Vagina (tissue), 2 donors: ENCODE measurements at regions not wholly inside any gene's neighbourhood (a gene's known extent, or its start where the extent isn't known, plus 50 kb on each side); places are given as distances from the start of the nearest gene placed in this dataset.

Source experiments
- POLR2A ChIP-seq, 2 donors: fragments of 450-650 bp; IDR thresholded peaks; one replicate each; pipeline ENCODE4 v1.6.1; 2017; ENCODE audit warnings: antibody characterized with exemption in 2 of 2, mild to moderate bottlenecking in 2 of 2, moderate library complexity in 2 of 2
- POLR2AphosphoS5 ChIP-seq, 2 donors: sonication (generic); formaldehyde crosslinking; IDR thresholded peaks; one replicate each; pipeline ENCODE4 v1.9.0; 2017; ENCODE audit warnings: antibody characterized with exemption in 2 of 2, mild to moderate bottlenecking in 2 of 2, low read depth in 1 of 2; ENCODE audit not compliant: insufficient read depth in 1 of 2
- TF ChIP-seq, protein P1 (sequence below), 3 experiments: fragments of 450-650 bp in 2 of 3; fragments of 200-600 bp in 1 of 3; sonication (generic) in 1 of 3; IDR thresholded peaks; one replicate each; pipeline ENCODE4 v1.5.1; 2017 to 2019; ENCODE audit warnings: antibody characterized with exemption in 3 of 3, mild to moderate bottlenecking in 2 of 3, moderate library complexity in 2 of 3

DNA sequence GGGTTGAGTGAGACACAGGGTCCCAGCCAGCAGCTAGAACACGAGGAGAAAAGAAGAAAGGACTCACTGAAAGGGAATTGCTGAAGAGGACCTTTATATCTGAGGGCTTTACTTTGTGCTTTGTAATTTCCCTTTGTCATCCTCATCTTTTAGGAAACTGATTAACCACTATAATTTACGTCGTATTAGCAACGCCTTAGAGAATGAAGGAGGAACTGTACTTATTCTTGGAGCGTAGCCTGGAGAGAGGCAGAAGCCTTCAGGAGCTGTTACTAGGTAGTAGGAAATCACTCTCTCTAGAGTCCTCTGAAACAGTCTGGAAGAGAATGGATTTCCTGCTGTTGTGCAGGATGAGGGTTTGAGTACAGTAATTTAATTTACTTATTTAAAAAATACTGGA is 101.0 kb upstream of the STEAP1B start:
- TF ChIP-seq, protein P1, sequence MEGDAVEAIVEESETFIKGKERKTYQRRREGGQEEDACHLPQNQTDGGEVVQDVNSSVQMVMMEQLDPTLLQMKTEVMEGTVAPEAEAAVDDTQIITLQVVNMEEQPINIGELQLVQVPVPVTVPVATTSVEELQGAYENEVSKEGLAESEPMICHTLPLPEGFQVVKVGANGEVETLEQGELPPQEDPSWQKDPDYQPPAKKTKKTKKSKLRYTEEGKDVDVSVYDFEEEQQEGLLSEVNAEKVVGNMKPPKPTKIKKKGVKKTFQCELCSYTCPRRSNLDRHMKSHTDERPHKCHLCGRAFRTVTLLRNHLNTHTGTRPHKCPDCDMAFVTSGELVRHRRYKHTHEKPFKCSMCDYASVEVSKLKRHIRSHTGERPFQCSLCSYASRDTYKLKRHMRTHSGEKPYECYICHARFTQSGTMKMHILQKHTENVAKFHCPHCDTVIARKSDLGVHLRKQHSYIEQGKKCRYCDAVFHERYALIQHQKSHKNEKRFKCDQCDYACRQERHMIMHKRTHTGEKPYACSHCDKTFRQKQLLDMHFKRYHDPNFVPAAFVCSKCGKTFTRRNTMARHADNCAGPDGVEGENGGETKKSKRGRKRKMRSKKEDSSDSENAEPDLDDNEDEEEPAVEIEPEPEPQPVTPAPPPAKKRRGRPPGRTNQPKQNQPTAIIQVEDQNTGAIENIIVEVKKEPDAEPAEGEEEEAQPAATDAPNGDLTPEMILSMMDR (IDR thresholded peaks at IDR 0.05) = no peak
- TF ChIP-seq POLR2A (IDR thresholded peaks at IDR 0.05) (no peak), POLR2AphosphoS5 (IDR thresholded peaks at IDR 0.05; ENCODE audit: insufficient read depth in 1 of 2, low read depth in 1 of 2) (no peak)
